ENCODE measurements at regions not wholly inside any gene's neighbourhood (a gene's known extent, or its start where the extent isn't known, plus 50 kb on each side); places are given as distances from the start of the nearest gene placed in this dataset.
"Not testable (repeated sequence)": the region's sequence is repeated elsewhere in the genome, so short reads cannot be mapped to it uniquely, and the experiment has no call there.

- no peak for DNase-seq (ENCODE audit: extremely low read depth, low read depth, low spot score)
These were observed 107.6 kb upstream of the MCHR2 start for GRCh38 chr6:100101644-100102043.

- no peak for DNase-seq (ENCODE audit: extremely low read depth, low read depth, low spot score)
These were observed 106.8 kb upstream of the MCHR2 start for GRCh38 chr6:100100776-100101175.

DNA sequence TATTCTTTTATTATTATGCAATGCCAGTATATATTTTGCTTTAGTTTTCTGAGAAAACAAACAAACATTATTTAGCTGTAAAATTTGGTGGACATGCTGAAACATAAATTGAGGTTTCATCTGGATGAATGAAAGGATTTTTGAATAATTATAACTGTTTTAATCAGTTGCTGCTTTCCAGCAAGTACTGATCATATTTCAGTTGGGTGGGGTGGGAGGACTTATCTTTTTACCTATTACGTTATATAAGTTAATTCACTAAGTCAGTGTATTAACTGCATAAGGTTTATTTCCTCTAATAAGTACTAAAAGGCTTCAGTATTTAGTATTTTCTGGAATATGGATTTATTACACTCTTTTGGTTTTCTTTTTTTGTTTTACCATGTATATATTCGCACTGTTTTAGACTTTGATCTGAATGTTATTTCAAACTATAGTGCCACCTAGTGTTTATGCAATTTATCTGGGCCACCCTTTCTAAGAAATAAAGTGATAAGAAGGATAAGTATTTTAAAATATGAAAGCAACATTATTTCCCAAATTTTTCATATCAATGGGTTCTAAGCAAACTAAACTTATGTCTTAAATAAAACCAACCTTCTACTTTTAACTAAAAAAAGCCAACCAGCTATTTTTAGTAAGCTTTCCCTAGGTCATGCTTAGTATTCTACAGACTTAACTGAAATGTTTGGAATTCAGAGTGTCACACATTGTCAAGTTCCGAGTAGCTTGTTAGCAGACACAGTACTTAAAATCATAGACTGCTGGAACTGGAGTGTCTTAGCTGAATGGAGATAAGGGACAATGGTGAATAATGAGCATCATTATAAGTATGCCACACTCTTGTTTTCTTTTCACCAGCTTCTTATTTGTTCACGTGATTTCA lies 105.4 kb upstream of the MCHR2 start:
- no peak for DNase-seq (ENCODE audit: extremely low read depth, low read depth, low spot score)

- DNase-seq (ENCODE audit: extremely low read depth, low read depth, low spot score): no peak
These were observed 102.9 kb upstream of the MCHR2 start for GRCh38 chr6:100096936-100097335.

- DNase-seq (ENCODE audit: extremely low read depth, low read depth, low spot score): no peak
These were observed 102.3 kb upstream of the MCHR2 start for GRCh38 chr6:100096341-100096740.

GRCh38 chr6:100093405-100093804 lies 99.4 kb upstream of the MCHR2 start:
- DNase-seq (ENCODE audit: extremely low read depth, low read depth, low spot score): no peak

- no peak for DNase-seq (ENCODE audit: extremely low read depth, low read depth, low spot score)
These were observed 94.0 kb upstream of the MCHR2 start for GRCh38 chr6:100088009-100088408.

DNA sequence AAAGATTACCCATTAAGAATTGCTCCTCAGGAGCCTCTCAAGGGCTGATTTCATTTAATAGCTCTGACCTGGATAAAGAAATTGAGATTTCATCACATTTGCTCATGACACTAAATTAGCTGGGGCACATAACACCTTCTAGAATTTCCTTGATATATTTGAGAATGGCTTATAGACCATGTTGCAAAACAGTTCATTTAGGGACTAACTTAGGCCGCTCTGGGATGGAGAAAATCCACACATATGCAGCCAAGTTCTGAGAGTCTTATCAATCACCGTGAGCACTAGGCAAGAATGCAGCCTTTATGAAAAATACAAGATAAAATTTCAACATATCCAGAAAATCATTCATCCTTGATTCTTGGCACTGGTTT lies 91.0 kb upstream of the MCHR2 start:
- no peak for DNase-seq (ENCODE audit: extremely low read depth, low read depth, low spot score)

- no peak for DNase-seq (ENCODE audit: extremely low read depth, low read depth, low spot score)
These were observed 90.4 kb upstream of the MCHR2 start for GRCh38 chr6:100084316-100084990.

GRCh38 chr6:100078509-100078908 lies 84.5 kb upstream of the MCHR2 start:
- DNase-seq (ENCODE audit: extremely low read depth, low read depth, low spot score): no peak

- DNase-seq (ENCODE audit: extremely low read depth, low read depth, low spot score): no peak
These were observed 71.3 kb upstream of the MCHR2 start for GRCh38 chr6:100065348-100065747.

- no peak for DNase-seq (ENCODE audit: extremely low read depth, low read depth, low spot score)
These were observed 68.6 kb upstream of the MCHR2 start for GRCh38 chr6:100062621-100063020.

- no peak for DNase-seq (ENCODE audit: extremely low read depth, low read depth, low spot score)
These were observed 63.9 kb upstream of the MCHR2 start for GRCh38 chr6:100057941-100058340.

DNA sequence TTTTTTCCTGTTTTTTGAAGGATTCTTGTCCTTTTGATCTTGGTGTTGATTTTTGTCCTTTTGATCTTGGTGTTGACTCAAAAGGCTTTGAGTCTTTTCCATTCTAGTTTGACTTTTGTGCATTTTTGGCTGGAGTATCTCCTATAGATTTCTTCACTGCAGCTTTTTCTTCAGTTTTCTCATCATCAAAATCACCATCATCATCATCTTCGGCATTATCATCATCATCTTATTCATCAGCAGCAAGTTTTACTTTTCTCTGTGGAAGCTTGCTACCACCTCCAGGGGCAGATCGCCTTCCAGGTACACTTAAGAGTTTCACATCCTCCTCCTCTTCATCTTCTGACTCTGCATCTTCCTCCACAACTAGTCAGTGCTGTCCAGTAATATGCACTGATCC lies 56.5 kb upstream of the MCHR2 start:
- no peak for DNase-seq (ENCODE audit: extremely low read depth, low read depth, low spot score)

GRCh38 chr6:100043961-100044360 lies 49.9 kb upstream of the MCHR2 start:
- not testable (repeated sequence) for DNase-seq (ENCODE audit: extremely low read depth, low read depth, low spot score)
